CD4-positive, alpha-beta T cell (primary cell): ENCODE measurements at regions not wholly inside any gene's neighbourhood (a gene's known extent, or its start where the extent isn't known, plus 50 kb on each side); places are given as distances from the start of the nearest gene placed in this dataset.

Experiments used
- ATAC-seq: fragments of 200-7000 bp; cut with Tn5 transposase; one replicate; pipeline ENCODE4 v1.10.0; 2022; ENCODE audit warnings: mild to moderate bottlenecking; ENCODE audit not compliant: poor library complexity
- CTCF ChIA-PET: fragments of 350-600 bp; sonication (Branson Sonifier 250); formaldehyde crosslinking; loops from one replicate; lab custom pipeline; 2021; ENCODE audit warnings: antibody characterized with exemption, inconsistent platforms; lab: Charles Lee
- POLR2A ChIA-PET: fragments of 350-600 bp; sonication (Branson Sonifier 250); formaldehyde crosslinking; loops from one replicate; lab custom pipeline; 2021; ENCODE audit warnings: antibody characterized with exemption, inconsistent platforms; lab: Charles Lee
- DNase-seq, 14 experiments: peaks; one replicate each; pipeline ENCODE4 v3.0.0-alpha.2; 2013 to 2020; ENCODE audit warnings: mixed read lengths in 2 of 14
- H3K27ac ChIP-seq, 2 donors: one replicate each; pipeline versions ENCODE4 v1.5.1 to v1.7.0; 2013; ENCODE audit warnings: low read length in 2 of 2, low read depth in 1 of 2, mild to moderate bottlenecking in 1 of 2
- H3K27me3 ChIP-seq, 2 experiments: 1 replicate in 1 of 2; 2 replicates in 1 of 2; pipeline versions ENCODE4 v1.6.1 to v1.7.0; 2013; ENCODE audit warnings: low read length in 2 of 2, control low read depth in 1 of 2, mild to moderate bottlenecking in 1 of 2, moderate library complexity in 1 of 2; ENCODE audit not compliant: insufficient read depth in 2 of 2, control insufficient read depth in 1 of 2
- H3K36me3 ChIP-seq: one replicate; pipeline ENCODE4 v1.6.1; 2013; ENCODE audit warnings: low read length, control low read depth; ENCODE audit not compliant: insufficient read depth
- H3K4me1 ChIP-seq: one replicate; pipeline ENCODE4 v1.6.1; 2013; ENCODE audit warnings: low read length, control low read depth; ENCODE audit not compliant: insufficient read depth
- H3K4me3 ChIP-seq: one replicate; pipeline ENCODE4 v1.5.1; 2013; ENCODE audit warnings: mild to moderate bottlenecking, low read length, moderate library complexity
- H3K9me3 ChIP-seq, 2 experiments: 1 replicate in 1 of 2; 2 replicates in 1 of 2; pipeline versions ENCODE4 v1.6.1 to v1.7.0; 2013; ENCODE audit warnings: low read length in 2 of 2, mild to moderate bottlenecking in 2 of 2, control low read depth in 1 of 2, moderate library complexity in 1 of 2; ENCODE audit not compliant: control insufficient read depth in 1 of 2, insufficient read depth in 1 of 2
- H3K27ac Mint-ChIP-seq: one replicate; pipeline ENCODE4 v1.8.0; 2020; ENCODE audit warnings: mixed read lengths
- H3K27me3 Mint-ChIP-seq: one replicate; pipeline ENCODE4 v1.8.0; 2021; ENCODE audit warnings: mixed read lengths
- H3K36me3 Mint-ChIP-seq: one replicate; pipeline ENCODE4 v1.8.0; 2021; ENCODE audit warnings: low read depth, mixed read lengths
- H3K4me1 Mint-ChIP-seq: one replicate; pipeline ENCODE4 v1.8.0; 2021; ENCODE audit warnings: low read depth, mixed read lengths
- H3K4me3 Mint-ChIP-seq: one replicate; pipeline ENCODE4 v1.8.0; 2020; ENCODE audit warnings: mild to moderate bottlenecking, mixed read lengths
- H3K9me3 Mint-ChIP-seq: one replicate; pipeline ENCODE4 v1.8.0; 2020; ENCODE audit warnings: mixed read lengths
- intact Hi-C, 2 experiments: fragments of 100-400 bp; cut with DNase I in 1 of 2; cut with micrococcal nuclease in 1 of 2; formaldehyde crosslinking; loops; one replicate each; pipeline versions ENCODE4 v1.15.1 to v1.9.0; 2023 to 2025; cut with DNase I, micrococcal nuclease
- TF ChIP-seq, protein P1 (sequence below): fragments of 200-600 bp; IDR thresholded peaks from one replicate; pipeline ENCODE4 v1.8.0; 2022; ENCODE audit warnings: antibody characterized with exemption, mild to moderate bottlenecking

DNA sequence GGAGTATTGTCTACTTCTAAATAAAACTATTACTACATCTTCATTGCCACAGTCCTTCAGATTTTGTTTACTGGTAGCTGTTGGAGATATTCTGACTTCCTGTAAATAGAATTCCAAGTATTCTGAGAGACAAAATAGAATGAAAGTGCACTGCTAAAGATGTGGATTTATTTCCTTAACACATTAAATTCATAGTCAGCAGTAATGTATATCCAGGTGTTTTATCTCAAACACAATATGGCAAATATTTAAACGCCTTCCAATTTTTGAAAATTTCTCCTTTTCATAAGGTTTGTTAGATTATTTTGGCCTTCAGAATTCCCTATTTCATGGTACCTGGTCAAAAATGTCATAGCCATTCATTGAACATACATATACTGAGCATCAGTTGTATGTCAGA, 84.3 kb upstream of the MEI4 start:
- TF ChIP-seq, protein P1, sequence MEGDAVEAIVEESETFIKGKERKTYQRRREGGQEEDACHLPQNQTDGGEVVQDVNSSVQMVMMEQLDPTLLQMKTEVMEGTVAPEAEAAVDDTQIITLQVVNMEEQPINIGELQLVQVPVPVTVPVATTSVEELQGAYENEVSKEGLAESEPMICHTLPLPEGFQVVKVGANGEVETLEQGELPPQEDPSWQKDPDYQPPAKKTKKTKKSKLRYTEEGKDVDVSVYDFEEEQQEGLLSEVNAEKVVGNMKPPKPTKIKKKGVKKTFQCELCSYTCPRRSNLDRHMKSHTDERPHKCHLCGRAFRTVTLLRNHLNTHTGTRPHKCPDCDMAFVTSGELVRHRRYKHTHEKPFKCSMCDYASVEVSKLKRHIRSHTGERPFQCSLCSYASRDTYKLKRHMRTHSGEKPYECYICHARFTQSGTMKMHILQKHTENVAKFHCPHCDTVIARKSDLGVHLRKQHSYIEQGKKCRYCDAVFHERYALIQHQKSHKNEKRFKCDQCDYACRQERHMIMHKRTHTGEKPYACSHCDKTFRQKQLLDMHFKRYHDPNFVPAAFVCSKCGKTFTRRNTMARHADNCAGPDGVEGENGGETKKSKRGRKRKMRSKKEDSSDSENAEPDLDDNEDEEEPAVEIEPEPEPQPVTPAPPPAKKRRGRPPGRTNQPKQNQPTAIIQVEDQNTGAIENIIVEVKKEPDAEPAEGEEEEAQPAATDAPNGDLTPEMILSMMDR, result no peak
- ATAC-seq (no peak), DNase-seq (no peak)
- Mint-ChIP-seq H3K27me3 (no peaks in the 10 kb centered on the region), H3K27ac (no peak overlapping the region), H3K4me1 (no peaks in the 10 kb centered on the region), H3K4me3 (no peak overlapping the region), H3K9me3 (peaks cover 6% of the 10 kb centered on the region), H3K36me3 (no peaks in the 10 kb centered on the region)
- Histone ChIP-seq H3K4me1 (no peaks in the 10 kb centered on the region), H3K4me3 (no peak overlapping the region), H3K27ac (no peak overlapping the region), H3K9me3 (peaks cover 0 to 5% of the 10 kb centered on the region in 2 experiments), H3K36me3 (no peaks in the 10 kb centered on the region), H3K27me3 (no peaks in the 10 kb centered on the region)
- intact Hi-C loops, result no loop called here
- ChIA-PET CTCF (no interaction called here), POLR2A (no interaction called here)

DNA sequence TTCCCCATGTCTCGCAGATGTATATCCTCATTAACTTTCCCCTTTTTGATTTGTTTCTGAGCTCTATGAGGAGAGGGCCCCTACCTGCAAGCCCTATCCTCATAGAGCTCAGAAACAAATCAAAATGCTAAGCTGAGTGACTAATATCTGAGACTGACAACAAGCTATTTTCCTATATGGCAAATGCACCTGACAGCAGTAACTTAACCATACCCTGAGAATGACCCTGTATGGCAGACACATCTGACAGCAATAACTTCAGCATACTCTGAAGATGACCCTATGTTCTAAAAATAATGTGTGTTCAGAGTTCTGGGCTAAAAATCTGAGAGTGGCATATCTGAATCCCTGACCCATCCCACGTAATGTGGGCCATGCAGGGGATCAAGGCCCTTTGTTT, 79.0 kb upstream of the MEI4 start:
- CTCF ChIA-PET, result no interaction called here
- DNase-seq (no peak), ATAC-seq (no peak)
- Mint-ChIP-seq H3K9me3 (peaks cover 4% of the 10 kb centered on the region), H3K27ac (no peak overlapping the region), H3K4me3 (no peak overlapping the region), H3K4me1 (no peaks in the 10 kb centered on the region), H3K36me3 (no peaks in the 10 kb centered on the region), H3K27me3 (no peaks in the 10 kb centered on the region)
- TF ChIP-seq, protein P1, result no peak
- intact Hi-C loops, result no loop called here
- peaks cover 0 to 4% of the 10 kb centered on the region in 2 experiments for H3K9me3 ChIP-seq
- H3K27ac ChIP-seq, result no peak overlapping the region
- no peaks in the 10 kb centered on the region for H3K27me3 ChIP-seq
- no peaks in the 10 kb centered on the region for H3K4me1 ChIP-seq
- H3K36me3 ChIP-seq, result no peaks in the 10 kb centered on the region
- POLR2A ChIA-PET, result no interaction called here
- H3K4me3 ChIP-seq, result no peak overlapping the region

DNA sequence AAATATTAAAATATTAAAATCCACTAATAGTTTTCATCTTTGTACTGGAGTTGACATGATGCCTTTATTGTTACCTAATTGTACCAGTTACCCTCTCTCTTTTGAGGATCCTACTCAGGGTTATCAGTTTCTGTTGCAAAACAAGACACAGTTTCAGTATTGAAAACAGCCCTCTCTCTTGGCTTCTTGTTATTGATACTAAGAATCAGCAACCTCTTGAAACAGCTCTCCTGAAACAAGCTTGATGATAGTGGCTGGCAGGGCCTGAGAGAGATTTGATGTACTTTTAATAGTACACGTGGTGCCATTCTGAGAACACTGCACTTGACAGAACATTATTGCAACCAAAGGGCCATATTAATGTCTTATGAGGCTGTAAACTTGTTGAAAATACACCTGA, 64.9 kb upstream of the MEI4 start:
- no peaks in the 10 kb centered on the region for H3K27me3 Mint-ChIP-seq
- H3K27me3 ChIP-seq, result no peaks in the 10 kb centered on the region
- no peak overlapping the region for H3K27ac ChIP-seq
- H3K36me3 Mint-ChIP-seq, result no peaks in the 10 kb centered on the region
- H3K36me3 ChIP-seq, result no peaks in the 10 kb centered on the region
- H3K4me3 ChIP-seq, result no peak overlapping the region
- intact Hi-C loops, result no loop called here
- ChIA-PET POLR2A (no interaction called here), CTCF (no interaction called here)
- H3K4me1 Mint-ChIP-seq, result no peaks in the 10 kb centered on the region
- H3K4me3 Mint-ChIP-seq, result no peak overlapping the region
- H3K27ac Mint-ChIP-seq, result no peak overlapping the region
- H3K4me1 ChIP-seq, result no peaks in the 10 kb centered on the region
- DNase-seq, result no peak
- peaks cover 0 to 4% of the 10 kb centered on the region in 2 experiments for H3K9me3 ChIP-seq
- TF ChIP-seq, protein P1, result no peak
- ATAC-seq, result no peak
- H3K9me3 Mint-ChIP-seq, result peaks cover 5% of the 10 kb centered on the region
